Prostate gland (tissue), 2 donors: ENCODE measurements at regions not wholly inside any gene's neighbourhood (a gene's known extent, or its start where the extent isn't known, plus 50 kb on each side); places are given as distances from the start of the nearest gene placed in this dataset.

ENCODE experiments used
- POLR2AphosphoS5 ChIP-seq: sonication (generic); formaldehyde crosslinking; IDR thresholded peaks from one replicate; pipeline ENCODE4 v1.6.1; 2017; ENCODE audit warnings: antibody characterized with exemption
- TF ChIP-seq, protein P1 (sequence below), 4 experiments: fragments of 200-600 bp in 2 of 4; fragments of 450-650 bp in 2 of 4; sonication (generic) in 2 of 4; IDR thresholded peaks; 1 replicate in 3 of 4; 2 replicates in 1 of 4; pipeline ENCODE4 v1.5.1; 2016 to 2019; ENCODE audit warnings: antibody characterized with exemption in 4 of 4, mild to moderate bottlenecking in 2 of 4, moderate library complexity in 2 of 4

DNA sequence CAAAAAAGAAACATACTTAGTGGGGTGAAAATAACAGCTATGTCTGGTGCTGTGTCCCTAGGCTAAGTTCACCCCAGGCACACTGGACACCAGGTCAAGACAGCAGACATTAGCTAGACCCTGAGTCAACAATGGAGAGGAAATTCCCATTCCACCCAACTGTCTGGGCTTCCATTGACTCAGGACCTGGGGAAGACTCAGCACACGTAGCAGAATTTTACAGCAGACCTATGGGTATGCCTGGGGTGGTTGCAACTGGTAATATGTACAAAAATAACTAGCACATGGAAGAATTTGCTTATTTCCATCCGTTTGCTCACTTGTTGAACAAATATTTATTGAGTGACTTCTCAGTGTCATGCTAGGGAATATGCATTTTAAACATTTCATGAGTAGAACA lies 117.0 kb downstream of the GAS1 start:
- TF ChIP-seq, protein P1, sequence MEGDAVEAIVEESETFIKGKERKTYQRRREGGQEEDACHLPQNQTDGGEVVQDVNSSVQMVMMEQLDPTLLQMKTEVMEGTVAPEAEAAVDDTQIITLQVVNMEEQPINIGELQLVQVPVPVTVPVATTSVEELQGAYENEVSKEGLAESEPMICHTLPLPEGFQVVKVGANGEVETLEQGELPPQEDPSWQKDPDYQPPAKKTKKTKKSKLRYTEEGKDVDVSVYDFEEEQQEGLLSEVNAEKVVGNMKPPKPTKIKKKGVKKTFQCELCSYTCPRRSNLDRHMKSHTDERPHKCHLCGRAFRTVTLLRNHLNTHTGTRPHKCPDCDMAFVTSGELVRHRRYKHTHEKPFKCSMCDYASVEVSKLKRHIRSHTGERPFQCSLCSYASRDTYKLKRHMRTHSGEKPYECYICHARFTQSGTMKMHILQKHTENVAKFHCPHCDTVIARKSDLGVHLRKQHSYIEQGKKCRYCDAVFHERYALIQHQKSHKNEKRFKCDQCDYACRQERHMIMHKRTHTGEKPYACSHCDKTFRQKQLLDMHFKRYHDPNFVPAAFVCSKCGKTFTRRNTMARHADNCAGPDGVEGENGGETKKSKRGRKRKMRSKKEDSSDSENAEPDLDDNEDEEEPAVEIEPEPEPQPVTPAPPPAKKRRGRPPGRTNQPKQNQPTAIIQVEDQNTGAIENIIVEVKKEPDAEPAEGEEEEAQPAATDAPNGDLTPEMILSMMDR (IDR thresholded peaks at IDR 0.05): no peak
- TF ChIP-seq POLR2AphosphoS5: no peak
